ENCODE measurements at regions not wholly inside any gene's neighbourhood (a gene's known extent, or its start where the extent isn't known, plus 50 kb on each side); places are given as distances from the start of the nearest gene placed in this dataset.

DNA sequence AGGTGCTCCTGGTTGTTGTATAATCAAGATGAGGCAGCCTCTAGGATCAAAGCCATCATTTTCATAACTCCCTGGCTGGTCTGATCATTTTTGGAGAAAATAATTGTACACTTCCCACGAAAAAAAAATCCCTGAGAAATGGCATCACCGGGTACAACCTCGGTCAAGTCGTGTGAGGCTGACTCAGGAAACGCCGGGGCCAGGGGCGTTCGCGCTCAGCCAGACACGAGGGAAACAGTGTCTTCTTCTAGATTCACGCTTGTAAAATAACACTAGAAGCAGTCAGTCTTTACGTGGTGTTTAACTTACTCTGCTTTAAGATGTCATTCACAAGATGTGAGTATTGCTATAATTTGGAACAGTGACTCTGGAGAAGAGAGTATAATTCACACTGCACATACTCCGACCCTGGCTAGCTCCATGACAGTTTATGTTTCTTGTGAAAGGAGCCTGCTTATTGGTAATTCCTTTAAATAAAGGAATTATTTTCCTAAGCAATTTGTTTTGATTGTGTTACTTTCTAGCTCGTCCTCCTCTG is 109.0 kb upstream of the SOX1 start:
- 37 to 67% methylated on average over 3 to 14 of the region's 14 CpGs for WGBS, 2 donors (ENCODE audit: low coverage in 1 of 2)
- Histone ChIP-seq H3K36me3 (no peaks in the 10 kb centered on the region), H3K27ac (no peak overlapping the region), H3K4me3 (no peak overlapping the region), H3K4me1 (no peaks in the 10 kb centered on the region), H3K27me3 (no peaks in the 10 kb centered on the region), H3K9me3 (no peaks in the 10 kb centered on the region)
- no peak for DNase-seq
- in situ Hi-C loops (cut with MboI; ENCODE audit: low pct_ligation_motif_present in 1 of 4, low pct_unique_long_range_greater_than_20kb in 1 of 4, low sequenced_read_pairs in 3 of 4) (no loop called here), intact Hi-C loops (cut with DNase I; ENCODE audit: low total_unique reads) (no loop called here)
- TF ChIP-seq POLR2A (IDR thresholded peaks at IDR 0.05), result no peak
- TF ChIP-seq POLR2AphosphoS5 (IDR thresholded peaks at IDR 0.05), result no peak
- TF ChIP-seq EP300 (IDR thresholded peaks at IDR 0.05; ENCODE audit: low read depth), result no peak
- TF ChIP-seq, protein P1, sequence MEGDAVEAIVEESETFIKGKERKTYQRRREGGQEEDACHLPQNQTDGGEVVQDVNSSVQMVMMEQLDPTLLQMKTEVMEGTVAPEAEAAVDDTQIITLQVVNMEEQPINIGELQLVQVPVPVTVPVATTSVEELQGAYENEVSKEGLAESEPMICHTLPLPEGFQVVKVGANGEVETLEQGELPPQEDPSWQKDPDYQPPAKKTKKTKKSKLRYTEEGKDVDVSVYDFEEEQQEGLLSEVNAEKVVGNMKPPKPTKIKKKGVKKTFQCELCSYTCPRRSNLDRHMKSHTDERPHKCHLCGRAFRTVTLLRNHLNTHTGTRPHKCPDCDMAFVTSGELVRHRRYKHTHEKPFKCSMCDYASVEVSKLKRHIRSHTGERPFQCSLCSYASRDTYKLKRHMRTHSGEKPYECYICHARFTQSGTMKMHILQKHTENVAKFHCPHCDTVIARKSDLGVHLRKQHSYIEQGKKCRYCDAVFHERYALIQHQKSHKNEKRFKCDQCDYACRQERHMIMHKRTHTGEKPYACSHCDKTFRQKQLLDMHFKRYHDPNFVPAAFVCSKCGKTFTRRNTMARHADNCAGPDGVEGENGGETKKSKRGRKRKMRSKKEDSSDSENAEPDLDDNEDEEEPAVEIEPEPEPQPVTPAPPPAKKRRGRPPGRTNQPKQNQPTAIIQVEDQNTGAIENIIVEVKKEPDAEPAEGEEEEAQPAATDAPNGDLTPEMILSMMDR (IDR thresholded peaks at IDR 0.05), result no peak

DNA sequence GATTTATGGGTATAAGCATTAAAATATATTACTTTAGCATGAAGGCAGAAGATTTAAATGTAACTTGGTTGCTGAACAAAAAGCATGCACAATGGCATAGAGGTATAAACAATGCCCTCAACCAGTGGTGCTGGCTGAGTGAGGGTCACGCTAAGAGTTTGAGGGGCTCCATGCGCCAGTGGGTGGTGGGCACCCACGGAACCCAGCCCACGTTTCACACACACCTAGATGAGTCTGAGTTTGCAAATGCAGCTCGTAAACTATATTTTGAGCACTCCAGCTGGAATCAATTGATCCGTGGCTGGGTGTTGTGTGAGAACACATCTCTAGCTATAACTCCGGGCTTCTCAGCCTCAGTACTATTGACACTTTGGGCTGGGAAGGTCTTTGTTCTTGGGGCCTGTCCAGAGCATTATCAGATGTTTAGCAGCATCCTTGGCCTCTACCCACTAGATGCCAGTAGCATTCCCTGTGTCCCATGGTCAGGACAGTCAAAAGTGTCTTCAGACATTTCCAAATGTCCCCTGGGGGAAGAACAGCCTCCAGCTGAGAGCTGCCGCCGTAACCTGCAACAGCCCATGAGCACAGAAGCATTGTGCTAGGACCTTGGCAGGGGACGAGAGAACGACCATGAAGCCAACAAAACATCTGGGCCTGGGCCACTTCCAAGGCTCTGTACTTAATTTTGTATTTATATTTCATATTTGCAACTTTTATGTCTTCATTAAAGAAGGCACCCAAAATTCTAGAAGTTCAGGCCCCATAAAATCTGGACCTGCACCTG is 108.1 kb upstream of the SOX1 start:
- intact Hi-C loops (cut with DNase I; ENCODE audit: low total_unique reads) (no loop called here), in situ Hi-C loops (cut with MboI; ENCODE audit: low pct_ligation_motif_present in 1 of 4, low pct_unique_long_range_greater_than_20kb in 1 of 4, low sequenced_read_pairs in 3 of 4) (no loop called here)
- Histone ChIP-seq H3K9me3 (no peaks in the 10 kb centered on the region), H3K4me1 (no peaks in the 10 kb centered on the region), H3K36me3 (no peaks in the 10 kb centered on the region), H3K4me3 (no peak overlapping the region), H3K27me3 (no peaks in the 10 kb centered on the region), H3K27ac (no peak overlapping the region)
- WGBS, 2 donors (ENCODE audit: low coverage in 1 of 2), result 74 to 76% methylated on average over 7 to 11 of the region's 11 CpGs
- no peak for DNase-seq
- TF ChIP-seq POLR2AphosphoS5 (IDR thresholded peaks at IDR 0.05) (no peak), EP300 (IDR thresholded peaks at IDR 0.05; ENCODE audit: low read depth) (no peak), POLR2A (IDR thresholded peaks at IDR 0.05) (no peak)
- TF ChIP-seq, protein P1 (IDR thresholded peaks at IDR 0.05), result no peak

DNA sequence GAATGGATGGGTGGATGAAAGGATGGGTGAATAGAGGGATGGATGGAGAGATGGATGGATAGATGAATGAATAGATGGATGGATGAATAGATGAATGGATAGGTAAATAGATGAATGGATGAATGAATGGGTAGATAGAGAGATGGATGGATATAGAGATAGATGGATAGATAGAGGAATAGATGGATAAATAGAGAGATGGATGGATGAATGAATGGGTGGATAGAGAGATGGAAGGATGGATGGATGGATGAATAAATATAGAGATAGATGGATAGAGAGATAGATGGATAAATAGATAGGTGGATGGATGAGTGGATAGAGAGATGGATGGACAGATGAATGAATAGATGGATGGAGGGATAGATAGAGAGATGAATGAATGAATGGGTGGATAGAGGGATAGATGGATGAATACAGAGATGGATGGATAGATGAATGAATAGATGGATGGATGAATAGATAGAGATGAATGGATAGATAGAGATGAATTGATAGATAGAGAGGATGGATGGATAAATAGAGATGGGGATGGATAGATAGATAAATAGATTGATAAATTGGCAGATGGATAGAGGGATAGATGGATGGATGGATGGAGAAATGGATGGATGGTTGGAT is 106.7 kb upstream of the SOX1 start:
- Histone ChIP-seq H3K9me3 (no peaks in the 10 kb centered on the region), H3K4me1 (no peaks in the 10 kb centered on the region), H3K36me3 (no peaks in the 10 kb centered on the region), H3K27ac (no peak overlapping the region), H3K27me3 (no peaks in the 10 kb centered on the region), H3K4me3 (no peak overlapping the region)
- intact Hi-C loops (cut with DNase I; ENCODE audit: low total_unique reads), result no loop called here
- TF ChIP-seq EP300 (IDR thresholded peaks at IDR 0.05; ENCODE audit: low read depth) (no peak), POLR2AphosphoS5 (IDR thresholded peaks at IDR 0.05) (no peak), POLR2A (IDR thresholded peaks at IDR 0.05) (no peak)
- TF ChIP-seq, protein P1 (IDR thresholded peaks at IDR 0.05), result no peak
- in situ Hi-C loops (cut with MboI; ENCODE audit: low pct_ligation_motif_present in 1 of 4, low pct_unique_long_range_greater_than_20kb in 1 of 4, low sequenced_read_pairs in 3 of 4), result no loop called here
- no peak for DNase-seq

DNA sequence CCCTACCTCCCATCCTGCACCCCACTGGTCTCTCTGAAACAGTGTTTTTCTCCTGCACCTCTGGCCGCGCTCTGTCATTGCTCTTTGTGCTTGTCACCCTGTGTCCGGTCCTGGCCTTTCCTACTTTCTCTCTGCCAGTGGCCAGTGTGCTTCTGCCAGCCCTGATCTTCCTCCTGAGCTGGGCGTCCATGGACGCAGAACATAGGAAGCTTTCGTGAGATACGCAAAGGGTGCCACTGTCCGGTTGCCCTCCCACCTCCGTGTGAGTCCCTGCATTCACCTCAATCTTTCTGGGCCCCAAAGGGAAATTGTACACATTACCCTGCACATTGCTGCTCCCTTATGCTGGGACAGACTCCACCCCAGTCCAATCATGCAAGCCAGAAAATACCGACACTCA is 105.7 kb upstream of the SOX1 start:
- Histone ChIP-seq H3K36me3 (no peaks in the 10 kb centered on the region), H3K27me3 (no peaks in the 10 kb centered on the region), H3K9me3 (no peaks in the 10 kb centered on the region), H3K4me3 (no peak overlapping the region), H3K27ac (no peak overlapping the region), H3K4me1 (no peaks in the 10 kb centered on the region)
- intact Hi-C loops (cut with DNase I; ENCODE audit: low total_unique reads), result no loop called here
- no peak for DNase-seq
- 91% methylated on average over 9 to 10 of the region's 10 CpGs for whole genome bisulfite sequencing, 2 donors (ENCODE audit: low coverage in 1 of 2)
- TF ChIP-seq EP300 (IDR thresholded peaks at IDR 0.05; ENCODE audit: low read depth), result no peak
- TF ChIP-seq, protein P1 (IDR thresholded peaks at IDR 0.05), result no peak
- no peak for TF ChIP-seq POLR2AphosphoS5 (IDR thresholded peaks at IDR 0.05)
- TF ChIP-seq POLR2A (IDR thresholded peaks at IDR 0.05), result no peak
- in situ Hi-C loops (cut with MboI; ENCODE audit: low pct_ligation_motif_present in 1 of 4, low pct_unique_long_range_greater_than_20kb in 1 of 4, low sequenced_read_pairs in 3 of 4), result no loop called here
